T-helper 2 cell treated with Interferon-gamma antibody and Interleukin-4, amounts not matched to agents 5 μg/mL and 100 μg/mL, for 36 hours (primary cell): ENCODE measurements at regions not wholly inside any gene's neighbourhood (a gene's known extent, or its start where the extent isn't known, plus 50 kb on each side); places are given as distances from the start of the nearest gene placed in this dataset.
"Not testable (repeated sequence)": the region's sequence is repeated elsewhere in the genome, so short reads cannot be mapped to it uniquely, and the experiment has no call there.

ENCODE experiments used
- DNase-seq: peaks from one replicate; pipeline ENCODE4 v3.0.0; 2021; ENCODE audit warnings: low spot score
- H3K27ac Mint-ChIP-seq: one replicate; pipeline ENCODE4 v1.8.0; 2021; ENCODE audit warnings: mild to moderate bottlenecking, mixed read lengths
- H3K27me3 Mint-ChIP-seq: one replicate; pipeline ENCODE4 v1.8.0; 2021; ENCODE audit warnings: low read depth, mixed read lengths
- H3K36me3 Mint-ChIP-seq: one replicate; pipeline ENCODE4 v1.8.0; 2021; ENCODE audit warnings: low read depth, mixed read lengths
- H3K4me1 Mint-ChIP-seq: one replicate; pipeline ENCODE4 v1.8.0; 2021; ENCODE audit warnings: low read depth, mixed read lengths
- H3K4me3 Mint-ChIP-seq: one replicate; pipeline ENCODE4 v1.8.0; 2022; ENCODE audit warnings: mild to moderate bottlenecking, moderate library complexity, mixed read lengths
- H3K9me3 Mint-ChIP-seq: one replicate; pipeline ENCODE4 v1.8.0; 2021; ENCODE audit warnings: mixed read lengths

DNA sequence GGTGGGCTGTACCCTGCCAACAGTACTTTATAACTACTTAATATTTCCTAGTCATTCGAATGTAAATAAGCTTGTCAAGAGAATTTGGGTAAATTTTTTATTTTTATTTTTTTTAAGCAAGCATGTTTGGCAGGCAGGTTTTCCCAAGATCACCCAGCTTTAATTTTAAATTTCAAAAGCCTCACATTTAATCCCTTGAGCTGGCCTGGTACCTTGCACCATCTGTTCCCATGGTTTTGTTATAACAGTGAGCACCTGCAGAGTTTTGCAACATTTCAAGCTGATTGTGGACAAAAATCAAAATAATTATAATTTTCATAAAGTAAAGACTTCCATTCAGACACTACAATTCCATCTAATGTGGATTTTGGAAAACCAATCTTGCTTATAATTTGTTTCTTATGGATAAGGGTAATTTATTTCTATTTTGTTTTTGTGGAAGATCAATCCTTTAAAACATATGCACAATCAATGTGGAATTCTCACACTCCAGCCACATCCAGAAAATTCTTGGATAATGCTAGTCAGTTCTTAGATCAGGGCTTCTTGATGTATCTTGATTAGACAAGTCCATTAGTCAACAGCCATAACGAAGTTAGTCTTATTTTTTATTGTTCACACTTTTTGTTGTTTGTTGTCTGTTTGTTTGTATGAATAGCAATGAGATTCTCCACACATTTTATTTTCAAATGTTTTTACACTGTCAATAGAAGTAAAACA lies 689.3 kb downstream of the NR4A2 start:
- no peaks in the 10 kb centered on the region for H3K36me3 Mint-ChIP-seq
- no peaks in the 10 kb centered on the region for H3K27me3 Mint-ChIP-seq
- H3K4me3 Mint-ChIP-seq: no peak overlapping the region
- no peak overlapping the region for H3K27ac Mint-ChIP-seq
- H3K4me1 Mint-ChIP-seq: no peaks in the 10 kb centered on the region
- no peak for DNase-seq
- no peaks in the 10 kb centered on the region for H3K9me3 Mint-ChIP-seq

DNA sequence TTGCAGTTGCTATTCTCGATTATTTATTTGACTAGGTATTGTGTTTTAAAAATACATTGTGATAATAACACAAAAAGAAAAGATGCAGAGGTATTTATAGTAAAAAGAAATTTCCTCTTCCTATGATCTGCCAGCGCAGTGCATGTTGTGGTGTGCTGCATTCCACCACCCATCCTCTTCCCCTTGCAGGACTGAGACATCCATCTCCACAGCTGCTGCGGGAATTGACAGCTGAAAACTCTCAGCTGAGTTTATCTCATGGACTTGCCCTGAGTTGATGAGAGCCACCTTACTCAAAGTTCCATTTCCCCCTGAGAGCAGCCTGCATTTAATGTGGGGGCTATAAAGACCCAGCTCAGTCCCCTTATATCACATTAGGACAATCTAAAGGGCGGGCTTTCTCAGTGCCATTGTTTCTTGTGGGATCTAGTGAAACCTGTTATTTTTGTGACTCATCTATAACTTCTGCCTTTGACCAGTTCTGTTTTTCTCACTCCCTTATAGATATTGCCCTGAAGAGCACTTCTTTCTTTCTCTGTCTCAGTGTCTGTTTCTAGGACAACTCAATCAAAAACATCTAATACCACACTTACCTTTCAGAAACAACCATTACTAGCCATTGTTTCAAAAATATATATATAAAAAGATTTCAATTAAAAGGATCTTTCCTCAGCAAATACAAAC lies 698.5 kb downstream of the NR4A2 start:
- Mint-ChIP-seq H3K4me1 (no peaks in the 10 kb centered on the region), H3K27ac (no peak overlapping the region), H3K36me3 (no peaks in the 10 kb centered on the region), H3K4me3 (no peak overlapping the region), H3K27me3 (no peaks in the 10 kb centered on the region), H3K9me3 (no peaks in the 10 kb centered on the region)
- no peak for DNase-seq

DNA sequence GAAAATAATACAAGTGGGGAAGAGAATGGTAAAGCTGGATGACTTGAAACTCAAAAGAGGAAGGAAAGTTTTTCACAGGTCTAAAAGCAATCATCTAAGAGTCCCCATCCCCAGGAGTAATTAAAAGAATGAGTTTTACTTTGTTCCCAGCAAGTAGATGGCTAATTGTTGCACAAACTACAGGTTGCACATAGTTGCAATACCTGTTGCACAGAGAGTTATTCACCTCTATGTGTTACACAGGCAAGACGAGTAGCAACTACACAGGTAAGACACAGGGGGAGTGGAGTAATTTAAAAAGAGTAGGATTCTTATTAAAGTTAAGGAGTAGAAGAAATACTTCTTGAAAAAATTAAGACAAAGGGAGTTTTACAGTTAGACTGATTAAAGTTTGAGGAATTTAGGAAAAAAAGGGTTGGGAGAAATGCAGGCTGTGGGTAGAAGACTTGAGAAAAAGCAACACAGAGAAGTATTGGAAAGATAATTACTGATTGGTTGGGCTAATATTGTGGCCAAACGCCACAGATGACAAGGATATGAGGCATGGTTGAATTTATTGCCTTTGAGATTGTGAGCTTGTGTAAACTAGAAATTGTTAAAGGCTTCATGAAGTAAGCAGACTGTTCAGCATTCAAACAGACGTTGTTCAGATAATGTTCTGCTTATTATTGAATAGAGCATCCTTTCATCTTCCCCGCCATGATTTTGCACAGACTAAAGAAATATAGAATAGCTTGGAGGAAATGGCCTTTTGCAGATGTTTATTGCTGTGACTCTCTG lies 699.3 kb downstream of the NR4A2 start:
- Mint-ChIP-seq H3K27ac (no peak overlapping the region), H3K36me3 (no peaks in the 10 kb centered on the region), H3K9me3 (no peaks in the 10 kb centered on the region), H3K4me1 (no peaks in the 10 kb centered on the region), H3K4me3 (no peak overlapping the region), H3K27me3 (no peaks in the 10 kb centered on the region)
- DNase-seq: no peak

DNA sequence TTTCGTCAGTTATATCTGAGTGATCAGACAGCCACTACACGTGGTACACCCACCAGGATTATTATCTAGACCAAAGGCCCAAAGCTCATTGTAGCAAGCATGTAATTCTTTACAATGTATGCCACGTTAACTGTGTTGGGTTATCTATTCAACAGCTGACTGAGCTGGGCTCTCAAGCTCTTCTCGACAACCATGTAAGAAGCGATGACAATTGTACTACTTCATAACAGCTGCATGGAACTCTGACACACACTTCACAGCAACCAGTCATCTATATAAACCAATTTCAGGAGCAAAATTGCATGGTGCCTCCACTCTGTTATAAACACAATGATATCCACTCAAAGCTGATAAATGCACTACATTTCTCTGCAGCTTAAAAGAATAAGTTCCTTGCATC lies 701.8 kb downstream of the NR4A2 start:
- Mint-ChIP-seq H3K36me3 (no peaks in the 10 kb centered on the region), H3K27me3 (no peaks in the 10 kb centered on the region), H3K4me3 (no peak overlapping the region), H3K9me3 (no peaks in the 10 kb centered on the region), H3K27ac (no peak overlapping the region), H3K4me1 (no peaks in the 10 kb centered on the region)
- DNase-seq: no peak

DNA sequence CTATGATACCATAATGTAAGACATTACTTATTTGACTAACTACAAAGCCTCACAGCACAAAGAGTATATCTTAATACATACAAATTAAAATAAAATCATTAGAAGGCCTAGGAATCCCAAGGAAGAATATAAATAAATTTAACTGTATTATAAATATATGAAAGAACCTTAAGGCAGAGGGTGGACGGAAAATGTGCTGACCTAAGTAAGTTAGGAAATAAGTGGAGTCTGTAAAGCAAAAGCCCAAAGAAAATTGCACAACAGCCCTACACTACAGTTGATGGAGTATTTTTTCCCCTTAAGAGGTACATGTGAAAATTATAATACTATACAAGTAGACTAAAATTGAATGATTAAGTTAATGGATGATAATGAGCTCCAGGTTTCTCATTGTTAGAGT lies 710.1 kb downstream of the NR4A2 start:
- Mint-ChIP-seq H3K9me3 (no peaks in the 10 kb centered on the region), H3K36me3 (no peaks in the 10 kb centered on the region), H3K27ac (no peak overlapping the region), H3K27me3 (no peaks in the 10 kb centered on the region), H3K4me3 (no peak overlapping the region), H3K4me1 (no peaks in the 10 kb centered on the region)
- DNase-seq: no peak

DNA sequence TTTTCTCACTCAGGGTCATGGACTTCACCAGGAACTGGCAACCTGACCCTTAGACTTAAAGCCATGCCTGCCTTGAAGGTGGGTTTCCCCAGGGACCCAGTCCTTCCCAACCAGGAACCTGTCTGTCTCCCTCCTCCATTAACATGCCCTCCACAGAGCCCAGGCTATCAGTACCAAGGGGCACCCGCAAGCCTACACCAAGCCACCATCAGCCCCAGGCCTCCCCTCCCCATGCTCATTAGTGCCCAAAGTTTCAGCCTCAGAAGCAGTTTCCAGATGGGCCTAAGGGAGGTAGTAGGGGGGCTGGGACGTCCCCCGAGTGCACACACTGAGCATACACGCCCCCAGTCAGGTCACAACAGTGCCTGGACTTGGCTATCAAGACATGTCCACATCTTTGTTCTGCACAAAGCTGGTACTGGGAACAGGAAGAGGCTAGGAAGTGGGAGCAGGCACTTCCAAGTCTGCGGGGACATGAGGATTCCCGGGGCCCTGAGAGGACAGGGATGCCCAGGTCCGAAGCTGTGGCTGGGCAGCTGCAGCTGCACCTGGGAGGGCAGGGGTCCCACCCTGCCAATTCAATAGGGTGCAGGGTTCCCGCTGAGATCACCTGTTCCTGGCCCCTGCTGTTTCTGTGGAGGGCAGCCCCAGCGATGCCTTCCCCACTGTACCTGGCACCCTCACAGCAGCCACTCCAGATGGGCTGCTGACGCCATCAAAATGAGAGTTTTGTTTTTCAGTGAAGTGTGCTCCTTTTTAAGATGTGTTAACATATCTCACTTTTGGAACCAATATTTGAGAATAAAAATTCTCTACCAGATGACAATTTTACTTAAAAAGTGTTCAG lies 731.4 kb downstream of the NR4A2 start:
- H3K27me3 Mint-ChIP-seq: no peaks in the 10 kb centered on the region
- no peaks in the 10 kb centered on the region for H3K36me3 Mint-ChIP-seq
- no peak overlapping the region for H3K4me3 Mint-ChIP-seq
- H3K27ac Mint-ChIP-seq: no peak overlapping the region
- DNase-seq: no peak
- H3K9me3 Mint-ChIP-seq: peaks cover 5% of the 10 kb centered on the region
- H3K4me1 Mint-ChIP-seq: no peaks in the 10 kb centered on the region

DNA sequence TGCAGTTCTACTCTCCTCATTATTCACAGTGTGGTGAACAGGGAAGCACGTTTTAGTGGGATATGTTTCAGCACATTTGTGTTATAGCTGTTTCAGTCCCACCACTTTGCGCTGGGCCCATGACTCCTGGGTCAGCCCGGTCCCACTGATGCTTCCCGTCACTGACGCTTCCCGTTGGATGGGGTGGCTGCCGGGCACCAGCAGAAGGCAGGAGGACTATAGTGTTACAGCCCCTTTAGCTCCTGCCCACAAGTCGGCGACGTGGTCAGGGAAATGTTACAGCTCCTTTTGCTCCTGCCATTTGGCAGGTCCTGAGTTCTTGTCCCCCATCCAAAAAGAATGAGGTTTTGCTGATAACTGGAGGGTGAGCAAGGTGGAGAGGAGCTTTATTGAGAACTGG lies 732.2 kb downstream of the NR4A2 start:
- H3K9me3 Mint-ChIP-seq: peaks cover 5% of the 10 kb centered on the region
- H3K36me3 Mint-ChIP-seq: no peaks in the 10 kb centered on the region

DNA sequence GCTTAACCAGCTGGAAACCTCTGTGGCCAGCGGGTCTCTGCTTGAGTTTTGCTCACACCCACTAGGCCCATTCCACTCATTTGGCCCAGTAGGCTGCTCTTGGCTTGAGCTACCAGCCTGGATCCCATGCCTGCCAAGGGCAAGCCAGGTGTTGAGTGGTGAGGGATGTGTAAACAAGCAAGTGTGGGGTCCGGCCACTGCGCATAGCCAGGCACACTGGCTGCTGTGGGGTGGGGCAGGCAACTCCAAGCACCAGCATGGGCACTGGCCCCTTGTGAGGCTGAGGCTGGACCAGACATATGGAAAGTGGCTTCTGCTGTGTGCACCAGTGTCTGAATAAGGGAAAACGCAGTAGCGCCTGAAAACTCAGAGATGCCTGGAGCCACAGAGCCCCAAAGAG lies 732.7 kb downstream of the NR4A2 start:
- no peak for DNase-seq
- Mint-ChIP-seq H3K36me3 (no peaks in the 10 kb centered on the region), H3K27ac (no peak overlapping the region), H3K4me1 (no peaks in the 10 kb centered on the region), H3K27me3 (no peaks in the 10 kb centered on the region), H3K9me3 (peaks cover 5% of the 10 kb centered on the region), H3K4me3 (no peak overlapping the region)

More for the DNA sequence above, 732.2 kb downstream of the NR4A2 start:
- DNase-seq: no peak
- Mint-ChIP-seq H3K4me3 (no peak overlapping the region), H3K27me3 (no peaks in the 10 kb centered on the region), H3K4me1 (no peaks in the 10 kb centered on the region), H3K27ac (no peak overlapping the region)

DNA sequence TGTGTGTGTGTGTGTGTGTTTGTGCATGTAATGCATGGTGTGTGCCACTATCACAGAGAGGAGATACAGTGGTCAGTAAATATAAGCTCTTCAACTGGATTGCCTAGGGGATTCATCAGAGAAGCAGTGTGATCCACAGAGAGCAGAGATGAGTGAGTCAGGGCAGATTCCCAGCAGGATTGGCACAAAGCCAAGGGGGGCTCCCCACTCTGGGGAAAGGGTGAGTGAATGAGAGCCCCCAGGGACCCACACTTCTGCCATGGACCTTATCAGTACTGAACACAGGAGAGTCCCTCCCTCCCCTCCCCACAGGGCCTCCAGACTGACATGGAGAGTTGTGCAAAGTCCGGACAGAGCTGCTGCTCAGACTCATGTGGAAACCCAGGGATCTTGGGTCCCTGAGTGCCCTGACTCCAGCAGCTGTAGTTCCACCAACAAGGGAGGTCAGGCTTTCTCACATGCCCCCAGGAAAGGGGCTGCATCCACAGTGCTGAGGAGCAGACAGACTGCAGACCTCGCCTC lies 748.8 kb downstream of the NR4A2 start:
- no peaks in the 10 kb centered on the region for H3K4me1 Mint-ChIP-seq
- no peak overlapping the region for H3K4me3 Mint-ChIP-seq
- H3K9me3 Mint-ChIP-seq: no peaks in the 10 kb centered on the region
- H3K27ac Mint-ChIP-seq: no peak overlapping the region
- H3K27me3 Mint-ChIP-seq: no peaks in the 10 kb centered on the region
- DNase-seq: no peak
- no peaks in the 10 kb centered on the region for H3K36me3 Mint-ChIP-seq

DNA sequence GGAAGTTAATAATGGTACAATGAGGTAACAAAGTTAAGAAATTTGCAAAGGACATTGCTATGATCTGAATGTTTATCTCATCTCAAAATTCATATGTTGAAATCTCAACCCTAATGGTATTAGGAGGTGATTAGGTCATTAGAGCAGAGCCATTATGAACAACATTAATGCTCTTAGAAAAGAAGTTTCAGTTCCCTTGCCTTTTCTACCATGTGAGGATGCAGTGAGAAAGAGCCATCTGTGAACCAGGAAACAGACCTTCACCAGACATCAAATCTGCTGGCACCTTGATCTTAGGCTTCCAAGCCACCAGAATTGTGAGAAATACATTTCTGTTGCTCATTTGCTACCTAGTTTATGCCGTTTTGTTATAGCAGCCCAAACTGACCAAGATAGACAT lies 757.6 kb downstream of the NR4A2 start:
- no peak overlapping the region for H3K4me3 Mint-ChIP-seq
- no peaks in the 10 kb centered on the region for H3K36me3 Mint-ChIP-seq
- H3K4me1 Mint-ChIP-seq: no peaks in the 10 kb centered on the region
- H3K27me3 Mint-ChIP-seq: no peaks in the 10 kb centered on the region
- no peak for DNase-seq
- no peak overlapping the region for H3K27ac Mint-ChIP-seq
- peaks cover 4% of the 10 kb centered on the region for H3K9me3 Mint-ChIP-seq

DNA sequence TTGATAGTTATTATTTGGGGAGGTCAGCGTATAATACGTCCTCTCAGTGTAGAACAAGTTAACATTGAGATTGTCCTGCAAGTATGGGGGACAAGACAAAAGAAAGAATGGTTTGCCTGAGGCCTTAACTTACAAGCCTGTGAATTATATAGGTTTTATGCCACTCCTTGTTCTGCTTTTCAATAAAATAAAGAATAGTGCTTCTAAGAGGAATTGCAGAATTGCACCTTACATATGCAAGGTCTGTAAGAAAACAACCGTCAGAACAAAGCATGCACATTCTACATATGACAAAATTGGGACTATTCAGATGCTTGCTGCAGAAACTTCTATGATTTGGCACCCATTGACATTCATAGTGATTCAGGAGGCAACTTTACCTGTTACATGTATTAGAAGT lies 785.0 kb downstream of the NR4A2 start:
- Mint-ChIP-seq H3K27ac (no peak overlapping the region), H3K4me3 (no peak overlapping the region), H3K36me3 (no peaks in the 10 kb centered on the region), H3K9me3 (peaks cover 6% of the 10 kb centered on the region), H3K27me3 (no peaks in the 10 kb centered on the region), H3K4me1 (no peaks in the 10 kb centered on the region)
- DNase-seq: no peak

DNA sequence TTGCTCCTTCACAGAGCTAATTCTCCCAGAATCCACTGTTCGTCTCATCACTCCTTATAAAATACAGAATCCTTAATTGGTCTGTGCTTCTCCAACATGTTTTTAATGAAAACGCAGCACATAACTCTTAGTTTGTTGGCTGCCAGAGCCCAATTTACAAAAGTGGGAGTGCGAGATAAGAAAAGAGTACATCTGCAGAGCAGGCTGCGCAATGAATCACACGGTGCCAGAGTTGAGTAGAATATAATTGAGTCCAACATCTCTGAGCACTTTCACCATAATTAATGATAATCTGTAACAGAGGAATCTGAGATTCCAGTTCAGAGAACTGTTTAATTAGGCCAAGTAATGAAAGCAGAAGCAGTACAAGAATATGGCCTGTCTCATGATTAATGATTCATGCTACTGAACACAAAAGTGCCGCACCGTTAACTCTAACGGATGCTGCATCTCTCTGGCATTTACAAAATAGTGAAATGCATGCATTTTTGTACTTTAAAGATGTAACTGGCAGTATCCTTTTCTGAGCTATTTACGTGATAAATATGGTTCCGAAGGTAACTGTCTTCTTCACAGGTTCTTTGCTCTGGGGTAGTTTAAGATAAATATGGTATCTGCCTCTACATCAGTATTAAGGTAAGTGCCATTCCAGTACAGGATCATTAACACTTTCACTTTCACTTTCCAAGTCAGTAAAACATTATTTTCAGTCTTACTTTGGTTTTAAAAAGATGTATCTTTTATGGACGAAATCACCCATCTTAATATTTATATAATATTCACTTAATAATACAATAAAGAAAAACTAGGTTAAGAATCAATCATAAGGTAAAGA lies 785.6 kb downstream of the NR4A2 start:
- Mint-ChIP-seq H3K4me3 (no peak overlapping the region), H3K27ac (no peak overlapping the region), H3K4me1 (no peaks in the 10 kb centered on the region), H3K9me3 (peaks cover 6% of the 10 kb centered on the region), H3K36me3 (no peaks in the 10 kb centered on the region), H3K27me3 (no peaks in the 10 kb centered on the region)
- DNase-seq: no peak

DNA sequence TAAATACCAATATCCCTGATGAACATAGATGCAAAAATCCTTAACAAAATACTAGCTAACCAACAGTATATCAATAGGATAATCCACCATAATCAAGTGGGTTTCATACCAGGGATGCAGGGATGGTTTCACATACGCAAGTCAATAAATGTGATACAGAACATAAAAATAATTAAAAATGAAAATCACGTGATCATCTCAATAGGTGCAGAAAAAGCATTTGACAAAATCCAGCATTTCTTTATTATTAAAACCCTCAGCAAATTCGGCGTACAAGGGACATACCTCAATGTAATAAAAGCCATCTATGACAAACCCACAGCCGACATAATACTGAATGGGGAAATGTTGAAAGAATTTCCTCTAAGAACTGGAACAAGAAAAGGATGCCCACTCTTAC lies 793.5 kb downstream of the NR4A2 start:
- not testable (repeated sequence) for H3K27me3 Mint-ChIP-seq, H3K9me3 Mint-ChIP-seq, H3K36me3 Mint-ChIP-seq, H3K4me3 Mint-ChIP-seq, H3K4me1 Mint-ChIP-seq, DNase-seq, H3K27ac Mint-ChIP-seq
